H9 (cell line): ENCODE measurements at regions not wholly inside any gene's neighbourhood (a gene's known extent, or its start where the extent isn't known, plus 50 kb on each side); places are given as distances from the start of the nearest gene placed in this dataset.

Experiments
- DNase-seq: peaks from one replicate; pipeline ENCODE4 v3.0.0-alpha.2; 2017
- H2AFZ ChIP-seq: one replicate; pipeline ENCODE4 v1.6.1; 2013; ENCODE audit warnings: mild to moderate bottlenecking, low read length, control low read depth, moderate library complexity
- H2AK5ac ChIP-seq: 2 replicates; pipeline ENCODE4 v1.6.1; 2013; ENCODE audit warnings: low read length, control low read depth, mixed read lengths; ENCODE audit not compliant: insufficient read length
- H2BK120ac ChIP-seq: one replicate; pipeline ENCODE4 v1.6.1; 2013; ENCODE audit warnings: low read depth, mild to moderate bottlenecking, low read length, control low read depth, inconsistent platforms; ENCODE audit not compliant: poor library complexity, severe bottlenecking
- H2BK12ac ChIP-seq: 2 replicates; pipeline ENCODE4 v1.6.1; 2013; ENCODE audit warnings: low read length, control low read depth, mixed read lengths, low read depth; ENCODE audit not compliant: insufficient read length
- H2BK15ac ChIP-seq: 2 replicates; pipeline ENCODE4 v1.6.1; 2013; ENCODE audit warnings: low read depth, low read length, control low read depth
- H2BK20ac ChIP-seq: one replicate; pipeline ENCODE4 v1.6.1; 2013; ENCODE audit warnings: low read depth, mild to moderate bottlenecking, low read length, control low read depth, inconsistent platforms; ENCODE audit not compliant: poor library complexity, severe bottlenecking
- H2BK5ac ChIP-seq: 2 replicates; pipeline ENCODE4 v1.6.1; 2013; ENCODE audit warnings: low read length, control low read depth, mixed read lengths; ENCODE audit not compliant: insufficient read length
- H3K14ac ChIP-seq: 2 replicates; pipeline ENCODE4 v1.6.1; 2013; ENCODE audit warnings: low read length, control low read depth; ENCODE audit not compliant: insufficient read depth
- H3K18ac ChIP-seq: 2 replicates; pipeline ENCODE4 v1.6.1; 2013; ENCODE audit warnings: low read depth, mild to moderate bottlenecking, mixed read lengths, low read length, control low read depth; ENCODE audit not compliant: insufficient read length
- H3K23ac ChIP-seq: 2 replicates; pipeline ENCODE4 v1.6.1; 2013; ENCODE audit warnings: low read length, control low read depth, mixed read lengths, low read depth; ENCODE audit not compliant: insufficient read length
- H3K23me2 ChIP-seq: 2 replicates; pipeline ENCODE4 v1.6.1; 2013; ENCODE audit warnings: low read depth, mild to moderate bottlenecking, mixed read lengths, low read length, control low read depth; ENCODE audit not compliant: insufficient read length, poor library complexity, severe bottlenecking
- H3K27ac ChIP-seq: 2 replicates; pipeline ENCODE4 v1.5.1; 2013; ENCODE audit warnings: low read length, control low read depth, mixed read lengths, low read depth; ENCODE audit not compliant: insufficient read length
- H3K27me3 ChIP-seq: 2 replicates; pipeline ENCODE4 v1.6.1; 2013; ENCODE audit warnings: low read length, control low read depth, inconsistent platforms; ENCODE audit not compliant: insufficient read depth
- H3K4ac ChIP-seq: 2 replicates; pipeline ENCODE4 v1.6.1; 2013; ENCODE audit warnings: low read depth, mild to moderate bottlenecking, control low read depth, inconsistent platforms, low read length, moderate library complexity
- H3K4me1 ChIP-seq: 2 replicates; pipeline ENCODE4 v1.6.1; 2013; ENCODE audit warnings: low read length, control low read depth, inconsistent platforms; ENCODE audit not compliant: insufficient read depth
- H3K4me2 ChIP-seq: 2 replicates; pipeline ENCODE4 v1.6.1; 2013; ENCODE audit warnings: low read length, control low read depth, mixed read lengths; ENCODE audit not compliant: insufficient read length, insufficient read depth
- H3K56ac ChIP-seq: 2 replicates; pipeline ENCODE4 v1.6.1; 2013; ENCODE audit warnings: low read depth, mild to moderate bottlenecking, mixed read lengths, low read length, control low read depth; ENCODE audit not compliant: insufficient read length
- H3K79me1 ChIP-seq: 2 replicates; pipeline ENCODE4 v1.6.1; 2013; ENCODE audit warnings: low read depth, mild to moderate bottlenecking, moderate library complexity, low read length, control low read depth, inconsistent platforms; ENCODE audit not compliant: insufficient read depth, poor library complexity, severe bottlenecking
- H3K79me2 ChIP-seq: 2 replicates; pipeline ENCODE4 v1.6.1; 2013; ENCODE audit warnings: low read length, control low read depth, inconsistent platforms; ENCODE audit not compliant: insufficient read depth
- H3K9ac ChIP-seq: 2 replicates; pipeline ENCODE4 v1.6.1; 2013; ENCODE audit warnings: low read length, control low read depth, mixed read lengths; ENCODE audit not compliant: insufficient read length; ENCODE audit errors: extremely low read depth
- H3K9me3 ChIP-seq: one replicate; pipeline ENCODE4 v1.6.1; 2013; ENCODE audit warnings: low read depth, low read length, inconsistent platforms; ENCODE audit not compliant: control insufficient read depth
- H3T11ph ChIP-seq: one replicate; pipeline ENCODE4 v1.6.1; 2013; ENCODE audit warnings: mild to moderate bottlenecking, low read length, control low read depth, inconsistent platforms
- H4K20me1 ChIP-seq: one replicate; pipeline ENCODE4 v1.6.1; 2013; ENCODE audit not compliant: control insufficient read depth, insufficient read length, insufficient read depth
- H4K5ac ChIP-seq: 2 replicates; pipeline ENCODE4 v1.6.1; 2013; ENCODE audit warnings: low read depth, mild to moderate bottlenecking, mixed read lengths, low read length, control low read depth; ENCODE audit not compliant: insufficient read length
- H4K8ac ChIP-seq: replicated peaks from 2 replicates; pipeline ENCODE4 v1.6.1; 2013; ENCODE audit warnings: low read length, control low read depth, mixed read lengths, low read depth; ENCODE audit not compliant: insufficient read length
- H4K91ac ChIP-seq: 2 replicates; pipeline ENCODE4 v1.6.1; 2013; ENCODE audit warnings: low read depth, mild to moderate bottlenecking, moderate library complexity, mixed read lengths, low read length, control low read depth; ENCODE audit not compliant: insufficient read length
- H3K27ac Mint-ChIP-seq, 3 experiments: 2 replicates in 2 of 3; 3 replicates in 1 of 3; pipeline ENCODE4 v1.8.0; 2020 to 2021; ENCODE audit warnings: mixed read lengths in 3 of 3, mild to moderate bottlenecking in 1 of 3, moderate library complexity in 1 of 3
- H3K27me3 Mint-ChIP-seq: 2 replicates; pipeline ENCODE4 v1.8.0; 2021; ENCODE audit warnings: low read depth, mild to moderate bottlenecking, moderate library complexity, mixed read lengths
- H3K36me3 Mint-ChIP-seq, 3 experiments: 2 replicates in 2 of 3; 3 replicates in 1 of 3; pipeline ENCODE4 v1.8.0; 2020 to 2021; ENCODE audit warnings: low read depth in 3 of 3, mixed read lengths in 3 of 3; ENCODE audit not compliant: insufficient read depth in 1 of 3
- H3K4me1 Mint-ChIP-seq, 2 experiments: 2 replicates each; pipeline ENCODE4 v1.8.0; 2020; ENCODE audit warnings: mixed read lengths in 2 of 2
- H3K4me3 Mint-ChIP-seq, 2 experiments: 2 replicates in 1 of 2; 3 replicates in 1 of 2; pipeline ENCODE4 v1.8.0; 2020 to 2021; ENCODE audit warnings: mild to moderate bottlenecking in 2 of 2, mixed read lengths in 2 of 2, moderate library complexity in 1 of 2
- H3K9me3 Mint-ChIP-seq, 2 experiments: 2 replicates in 1 of 2; 3 replicates in 1 of 2; pipeline ENCODE4 v1.8.0; 2020; ENCODE audit warnings: mild to moderate bottlenecking in 2 of 2, mixed read lengths in 2 of 2, moderate library complexity in 1 of 2
- CTCF ChIP-seq: fragments of 200-600 bp; sonication (generic); conservative IDR thresholded peaks from 3 replicates; pipeline ENCODE4 v1.8.0; 2021; ENCODE audit warnings: antibody characterized with exemption, mild to moderate bottlenecking
- WGBS: extraction: QIAGEN DNeasy Blood & Tissue Kit; methylation state at CpG from one replicate; pipeline ENCODE4 v1.1.7; 2013; ENCODE audit warnings: missing lambda C conversion rate, low lambda C conversion rate, mixed read lengths; ENCODE audit not compliant: insufficient read length; ENCODE audit errors: extremely low coverage; 5-methylcytosine and 5-hydroxymethylcytosine counted together

GRCh38 chr2:122112216-122113005 lies 357.0 kb downstream of the TSN start:
- H3K9me3 ChIP-seq: no peaks in the 10 kb centered on the region
- no peak overlapping the region for H3K14ac ChIP-seq
- H2AK5ac ChIP-seq: no peak overlapping the region
- H3K4me1 Mint-ChIP-seq: peaks cover 0 to 7% of the 10 kb centered on the region in 2 experiments; a peak in 1 of 4 replicates
- no peak overlapping the region for H4K8ac ChIP-seq
- H3K4me1 ChIP-seq: peaks cover 4% of the 10 kb centered on the region; the same call in 1 of the 2 replicates
- no peak overlapping the region for H2BK5ac ChIP-seq
- no peaks in the 10 kb centered on the region for H3K36me3 Mint-ChIP-seq
- TF ChIP-seq CTCF: no peak
- DNase-seq: no peak
- H3K79me2 ChIP-seq: no peaks in the 10 kb centered on the region
- peak overlapping the region in 1 of 3 experiments; percentile 47; a peak in 2 of 7 replicates for H3K27ac Mint-ChIP-seq
- H2BK15ac ChIP-seq: no peak overlapping the region
- H3T11ph ChIP-seq: no peak overlapping the region
- H3K9me3 Mint-ChIP-seq: no peaks in the 10 kb centered on the region
- no peak overlapping the region for H3K27ac ChIP-seq
- H3K79me1 ChIP-seq: no peaks in the 10 kb centered on the region
- no peak overlapping the region for H2BK12ac ChIP-seq
- H3K4ac ChIP-seq: no peak overlapping the region
- no peak overlapping the region for H2BK20ac ChIP-seq
- H3K23me2 ChIP-seq: no peaks in the 10 kb centered on the region
- no peak overlapping the region for H3K18ac ChIP-seq
- H3K27me3 Mint-ChIP-seq: no peaks in the 10 kb centered on the region; the same call in 1 of the 2 replicates
- no peak overlapping the region for H4K91ac ChIP-seq
- no peak overlapping the region for H3K9ac ChIP-seq
- no peaks in the 10 kb centered on the region for H4K20me1 ChIP-seq
- H2AFZ ChIP-seq: no peak overlapping the region
- WGBS: no CpG with 5 or more reads among the region's 12 CpGs
- H2BK120ac ChIP-seq: no peak overlapping the region
- no peak overlapping the region for H3K4me2 ChIP-seq
- H3K23ac ChIP-seq: no peak overlapping the region
- no peaks in the 10 kb centered on the region; the same call in 1 of the 2 replicates for H3K27me3 ChIP-seq
- H4K5ac ChIP-seq: no peak overlapping the region
- no peak overlapping the region for H3K4me3 Mint-ChIP-seq
- H3K56ac ChIP-seq: no peak overlapping the region
